Kidney (tissue), 13 donors: ENCODE measurements at regions not wholly inside any gene's neighbourhood (a gene's known extent, or its start where the extent isn't known, plus 50 kb on each side); places are given as distances from the start of the nearest gene placed in this dataset.

ENCODE experiments used
- DNase-seq, 5 donors: peaks; one replicate each; pipeline ENCODE4 v3.0.0-alpha.2; 2013 to 2020
- FAIRE-seq: peaks from 2 replicates; lab custom pipeline; 2012; peaks lifted over from hg19 to GRCh38; lab: Jason Lieb, UNC
- H3K27ac ChIP-seq, 2 donors: one replicate each; pipeline ENCODE4 v1.7.0; 2013; ENCODE audit warnings: low read depth in 2 of 2, low read length in 2 of 2, inconsistent platforms in 1 of 2
- H3K27me3 ChIP-seq: one replicate; pipeline ENCODE4 v1.7.1; 2013; ENCODE audit warnings: low read length, inconsistent platforms; ENCODE audit not compliant: control insufficient read depth, insufficient read depth
- H3K36me3 ChIP-seq, 3 donors: one replicate each; pipeline versions ENCODE4 v1.7.0 to v1.7.1; 2013; ENCODE audit warnings: low read length in 3 of 3, control low read depth in 1 of 3, inconsistent platforms in 1 of 3; ENCODE audit not compliant: insufficient read depth in 3 of 3, control insufficient read depth in 2 of 3
- H3K4me1 ChIP-seq, 3 donors: one replicate each; pipeline versions ENCODE4 v1.7.0 to v1.7.1; 2013; ENCODE audit warnings: low read length in 3 of 3, inconsistent platforms in 1 of 3, low read depth in 1 of 3; ENCODE audit not compliant: control insufficient read depth in 2 of 3, insufficient read depth in 2 of 3
- H3K4me3 ChIP-seq, 3 donors: one replicate each; pipeline versions ENCODE4 v1.7.0 to v1.8.1; 2013; ENCODE audit warnings: low read length in 3 of 3, control low read depth in 1 of 3, inconsistent platforms in 1 of 3
- H3K9ac ChIP-seq, 3 donors: one replicate each; pipeline versions ENCODE4 v1.7.0 to v1.7.1; 2013; ENCODE audit warnings: low read length in 3 of 3, control low read depth in 1 of 3, inconsistent platforms in 1 of 3
- H3K9me3 ChIP-seq, 3 donors: one replicate each; pipeline versions ENCODE4 v1.7.0 to v1.7.1; 2013; ENCODE audit warnings: low read length in 3 of 3, control low read depth in 1 of 3, inconsistent platforms in 1 of 3; ENCODE audit not compliant: control insufficient read depth in 2 of 3, insufficient read depth in 1 of 3
- CTCF ChIP-seq: IDR thresholded peaks from 3 replicates; pipeline ENCODE4 v1.5.1; 2012; ENCODE audit warnings: mild to moderate bottlenecking, moderate library complexity, borderline replicate concordance; ENCODE audit not compliant: insufficient read depth; ENCODE audit errors: extremely low read depth
- intact Hi-C: fragments of 100-400 bp; cut with DNase I; formaldehyde crosslinking; loops from one replicate; pipeline ENCODE4 v1.11.1; 2022
- donor health status: control.
- donor health status: control.
- donor health status: control.
- donor health status: control.
- donor health status: control.
- donor health status: DM: yes; HTN: yes; CAD: no.
- donor health status: Normal renal cell carcinoma (clear cell type).

GRCh38 chr16:65763640-65764305, 602.7 kb upstream of the CDH5 start:
- intact Hi-C loops, result no loop called here
- DNase-seq, result peak in 4 of 5 donors; percentile 59 to 72 (median 64)
- Histone ChIP-seq H3K36me3 (no peaks in the 10 kb centered on the region), H3K9ac (no peak overlapping the region), H3K9me3 (no peaks in the 10 kb centered on the region), H3K27me3 (no peaks in the 10 kb centered on the region), H3K4me3 (no peak overlapping the region), H3K27ac (no peak overlapping the region), H3K4me1 (peaks cover 0 to 6% (median 0%) of the 10 kb centered on the region in 3 donors)
- FAIRE-seq, result no peak
- TF ChIP-seq CTCF, result no peak

GRCh38 chr16:65760874-65761273, 605.6 kb upstream of the CDH5 start:
- no peak for FAIRE-seq
- H3K36me3 ChIP-seq, result no peaks in the 10 kb centered on the region
- H3K27me3 ChIP-seq, result no peaks in the 10 kb centered on the region
- peaks cover 0 to 10% (median 0%) of the 10 kb centered on the region in 3 donors for H3K4me1 ChIP-seq
- TF ChIP-seq CTCF, result no peak
- intact Hi-C loops, result no loop called here
- no peak overlapping the region for H3K27ac ChIP-seq
- no peaks in the 10 kb centered on the region for H3K9me3 ChIP-seq
- H3K4me3 ChIP-seq, result no peak overlapping the region
- DNase-seq, result no peak
- no peak overlapping the region for H3K9ac ChIP-seq

GRCh38 chr16:65758620-65759019, 607.9 kb upstream of the CDH5 start:
- no peaks in the 10 kb centered on the region for H3K27me3 ChIP-seq
- intact Hi-C loops, result no loop called here
- no peak for TF ChIP-seq CTCF
- H3K27ac ChIP-seq, result no peak overlapping the region
- H3K36me3 ChIP-seq, result no peaks in the 10 kb centered on the region
- DNase-seq (peak in 1 of 5 donors; percentile 44), FAIRE-seq (no peak)
- no peak overlapping the region for H3K4me3 ChIP-seq
- no peak overlapping the region for H3K9ac ChIP-seq
- peaks cover 0 to 4% (median 0%) of the 10 kb centered on the region in 3 donors for H3K4me1 ChIP-seq
- H3K9me3 ChIP-seq, result no peaks in the 10 kb centered on the region
